H1 (cell line): ENCODE measurements at regions not wholly inside any gene's neighbourhood (a gene's known extent, or its start where the extent isn't known, plus 50 kb on each side); places are given as distances from the start of the nearest gene placed in this dataset.

Source experiments
- CTCF ChIA-PET: fragments of 300-600 bp; sonication (Branson Sonifier 250); formaldehyde crosslinking; loops from one replicate; lab custom pipeline; 2021; ENCODE audit not compliant: partially characterized antibody; lab: Charles Lee
- POLR2A ChIA-PET: fragments of 300-600 bp; sonication (Branson Sonifier 250); formaldehyde crosslinking; loops from one replicate; lab custom pipeline; 2021; ENCODE audit warnings: inconsistent platforms; ENCODE audit not compliant: partially characterized antibody; lab: Charles Lee
- DNase-seq, 2 experiments: peaks; one replicate each; pipeline versions ENCODE4 v3.0.0 to v3.0.0-alpha.2; 2010 to 2022; ENCODE audit warnings: low spot score in 2 of 2, low read depth in 1 of 2, mixed read lengths in 1 of 2
- FAIRE-seq: peaks from 2 replicates; lab custom pipeline; 2011; peaks lifted over from hg19 to GRCh38; lab: Jason Lieb, UNC
- H2AFZ ChIP-seq: 2 replicates; pipeline ENCODE4 v1.8.1; 2012; ENCODE audit warnings: low read length, inconsistent platforms
- H2AK5ac ChIP-seq: 2 replicates; pipeline ENCODE4 v1.6.1; 2013; ENCODE audit warnings: low read depth, low read length
- H2BK120ac ChIP-seq: replicated peaks from 2 replicates; pipeline ENCODE3; 2013; ENCODE audit warnings: low read depth, low read length, inconsistent platforms
- H2BK12ac ChIP-seq: 2 replicates; pipeline ENCODE4 v1.6.1; 2013; ENCODE audit warnings: low read depth, low read length
- H2BK15ac ChIP-seq: 2 replicates; pipeline ENCODE4 v1.6.1; 2013; ENCODE audit warnings: low read length
- H2BK20ac ChIP-seq: 2 replicates; pipeline ENCODE4 v1.6.1; 2013; ENCODE audit warnings: low read length
- H2BK5ac ChIP-seq: 2 replicates; pipeline ENCODE4 v1.6.1; 2013; ENCODE audit warnings: low read depth, low read length
- H3K14ac ChIP-seq: 2 replicates; pipeline ENCODE4 v1.6.1; 2013; ENCODE audit warnings: inconsistent platforms; ENCODE audit not compliant: insufficient read length
- H3K18ac ChIP-seq: 2 replicates; pipeline ENCODE4 v1.6.1; 2013; ENCODE audit warnings: low read length; ENCODE audit errors: extremely low read depth
- H3K23ac ChIP-seq: 2 replicates; pipeline ENCODE4 v1.6.1; 2013; ENCODE audit warnings: inconsistent platforms; ENCODE audit not compliant: insufficient read length
- H3K23me2 ChIP-seq: 2 replicates; pipeline ENCODE4 v1.6.1; 2013; ENCODE audit warnings: low read depth, low read length
- H3K27ac ChIP-seq: 2 replicates; pipeline ENCODE4 v1.6.1; 2011; ENCODE audit warnings: low read depth, low read length, inconsistent platforms
- H3K27me3 ChIP-seq, 4 experiments: replicated peaks in 1 of 4; 1 replicate in 1 of 4; 2 replicates in 3 of 4; pipeline versions ENCODE4 v1.6.1 to v1.8.1; 2011 to 2013; ENCODE audit warnings: low read length in 3 of 4, mild to moderate bottlenecking in 3 of 4, inconsistent platforms in 2 of 4, mixed read lengths in 2 of 4, moderate library complexity in 1 of 4; ENCODE audit not compliant: control insufficient read depth in 3 of 4, insufficient read depth in 3 of 4; ENCODE audit errors: extremely low read depth in 1 of 4
- H3K36me3 ChIP-seq, 4 experiments: 2 replicates each; pipeline versions ENCODE4 v1.6.1 to v1.8.1; 2011 to 2013; ENCODE audit warnings: mild to moderate bottlenecking in 4 of 4, low read length in 3 of 4, moderate library complexity in 2 of 4, control low read depth in 1 of 4, inconsistent platforms in 1 of 4; ENCODE audit not compliant: insufficient read depth in 4 of 4, control insufficient read depth in 2 of 4
- H3K4ac ChIP-seq: replicated peaks from 2 replicates; pipeline ENCODE3; 2013; ENCODE audit warnings: low read length, low read depth, mixed read lengths, inconsistent platforms; ENCODE audit not compliant: insufficient read length
- H3K4me1 ChIP-seq, 4 experiments: replicated peaks in 1 of 4; 1 replicate in 1 of 4; 2 replicates in 3 of 4; pipeline versions ENCODE4 v1.6.1 to v1.8.1; 2011 to 2013; ENCODE audit warnings: low read length in 3 of 4, inconsistent platforms in 2 of 4, mixed read lengths in 1 of 4; ENCODE audit not compliant: insufficient read depth in 4 of 4, control insufficient read depth in 3 of 4
- H3K4me2 ChIP-seq, 2 experiments: 2 replicates each; pipeline versions ENCODE4 v1.6.1 to v1.8.1; 2011 to 2013; ENCODE audit warnings: low read depth in 2 of 2, low read length in 2 of 2, control low read depth in 1 of 2, inconsistent platforms in 1 of 2, mild to moderate bottlenecking in 1 of 2; ENCODE audit not compliant: insufficient read depth in 1 of 2
- H3K4me3 ChIP-seq, 4 experiments: fragments of 200-600, 300-600 bp in 1 of 4; sonication (generic), shearing (Covaris generic), sonication (Bioruptor Twin) in 1 of 4; 2 replicates each; pipeline versions ENCODE4 v1.5.1 to v1.8.1; 2011 to 2016; ENCODE audit warnings: low read length in 4 of 4, low read depth in 3 of 4, control low read depth in 2 of 4, inconsistent platforms in 2 of 4, mild to moderate bottlenecking in 2 of 4, mixed read lengths in 1 of 4, moderate library complexity in 1 of 4; ENCODE audit not compliant: insufficient read depth in 2 of 4; ENCODE audit errors: extremely low read depth in 1 of 4
- H3K56ac ChIP-seq: replicated peaks from 2 replicates; pipeline ENCODE3; 2013; ENCODE audit warnings: low read depth, mild to moderate bottlenecking, mixed read lengths, low read length, inconsistent platforms; ENCODE audit not compliant: insufficient read length
- H3K79me1 ChIP-seq: 2 replicates; pipeline ENCODE4 v1.6.1; 2013; ENCODE audit warnings: low read depth, low read length, control low read depth
- H3K79me2 ChIP-seq, 2 experiments: 2 replicates each; pipeline versions ENCODE4 v1.6.1 to v1.8.1; 2012 to 2013; ENCODE audit warnings: low read length in 2 of 2, mild to moderate bottlenecking in 2 of 2, inconsistent platforms in 1 of 2; ENCODE audit not compliant: insufficient read depth in 2 of 2, control insufficient read depth in 1 of 2
- H3K9ac ChIP-seq, 4 experiments: replicated peaks in 1 of 4; 1 replicate in 1 of 4; 2 replicates in 3 of 4; pipeline versions ENCODE4 v1.6.1 to v1.8.1; 2011 to 2013; ENCODE audit warnings: low read depth in 3 of 4, low read length in 3 of 4, control low read depth in 2 of 4, mild to moderate bottlenecking in 2 of 4, moderate library complexity in 2 of 4, inconsistent platforms in 1 of 4; ENCODE audit errors: extremely low read depth in 1 of 4
- H3K9me3 ChIP-seq, 2 experiments: 2 replicates each; pipeline versions ENCODE4 v1.6.1 to v1.8.1; 2012 to 2013; ENCODE audit warnings: mild to moderate bottlenecking in 2 of 2, moderate library complexity in 2 of 2, control low read depth in 1 of 2, inconsistent platforms in 1 of 2, low read depth in 1 of 2, low read length in 1 of 2, mixed read lengths in 1 of 2; ENCODE audit not compliant: insufficient read depth in 2 of 2
- H4K20me1 ChIP-seq, 2 experiments: replicated peaks in 1 of 2; 2 replicates each; pipeline versions ENCODE3 to v1.8.1; 2011 to 2013; ENCODE audit warnings: inconsistent platforms in 2 of 2, low read length in 2 of 2, mild to moderate bottlenecking in 1 of 2; ENCODE audit not compliant: insufficient read depth in 2 of 2, control insufficient read depth in 1 of 2
- H4K5ac ChIP-seq: 2 replicates; pipeline ENCODE4 v1.6.1; 2013; ENCODE audit warnings: low read length, low read depth, mixed read lengths, inconsistent platforms; ENCODE audit not compliant: insufficient read length
- H4K8ac ChIP-seq: 2 replicates; pipeline ENCODE4 v1.8.0; 2013; ENCODE audit warnings: mild to moderate bottlenecking, moderate library complexity, low read length, inconsistent platforms; ENCODE audit not compliant: insufficient read depth; ENCODE audit errors: extremely low read depth
- H4K91ac ChIP-seq: replicated peaks from 2 replicates; pipeline ENCODE3; 2013; ENCODE audit warnings: low read length, mixed read lengths, inconsistent platforms; ENCODE audit not compliant: insufficient read length
- ASH2L ChIP-seq: fragments of 200-600, 300-600 bp; sonication (generic); IDR thresholded peaks from one replicate; pipeline ENCODE4 v1.7.1; 2017; ENCODE audit warnings: low read length
- BCL11A ChIP-seq, 2 experiments: IDR thresholded peaks; one replicate each; pipeline ENCODE4 v1.6.1; 2011; ENCODE audit warnings: low read depth in 2 of 2, low read length in 2 of 2, mild to moderate bottlenecking in 2 of 2
- CHD2 ChIP-seq: IDR thresholded peaks from 2 replicates; pipeline ENCODE4 v1.6.1; 2012; ENCODE audit warnings: low read length, improper control_type of control experiment
- CTCF ChIP-seq, 3 experiments: IDR thresholded peaks; 1 replicate in 2 of 3; 2 replicates in 1 of 3; pipeline versions ENCODE4 v1.5.1 to v1.6.1; 2011; ENCODE audit warnings: low read length in 3 of 3, mild to moderate bottlenecking in 3 of 3, inconsistent platforms in 2 of 3, low read depth in 1 of 3, moderate library complexity in 1 of 3; ENCODE audit not compliant: insufficient read depth in 1 of 3; ENCODE audit errors: control extremely low read depth in 1 of 3
- KDM1A ChIP-seq: fragments of 200-600, 300-600 bp; sonication (generic); IDR thresholded peaks from 2 replicates; pipeline ENCODE4 v1.7.1; 2016; ENCODE audit warnings: mild to moderate bottlenecking, low read length, borderline replicate concordance
- MAX ChIP-seq: IDR thresholded peaks from 2 replicates; pipeline ENCODE4 v1.6.1; 2012; ENCODE audit warnings: inconsistent platforms
- POLR2AphosphoS5 ChIP-seq: IDR thresholded peaks from 2 replicates; pipeline ENCODE4 v1.6.1; 2011; ENCODE audit warnings: low read depth, low read length
- RAD21 ChIP-seq, 2 experiments: IDR thresholded peaks in 1 of 2; conservative IDR thresholded peaks in 1 of 2; 2 replicates each; pipeline ENCODE4 v1.6.1; 2011; ENCODE audit warnings: low read depth in 2 of 2, low read length in 2 of 2, improper control_type of control experiment in 1 of 2, inconsistent platforms in 1 of 2, mild to moderate bottlenecking in 1 of 2, moderate library complexity in 1 of 2
- RBBP5 ChIP-seq: IDR thresholded peaks from 2 replicates; pipeline ENCODE4 v1.7.1; 2012; ENCODE audit warnings: low read depth, mild to moderate bottlenecking, inconsistent platforms, low read length, moderate library complexity, borderline replicate concordance
- SUZ12 ChIP-seq: fragments of 200-600 bp; sonication (generic); IDR thresholded peaks from 2 replicates; pipeline ENCODE4 v1.6.1; 2012; ENCODE audit warnings: mild to moderate bottlenecking, inconsistent platforms, low read length, moderate library complexity, mixed read lengths
- TAF7 ChIP-seq: optimal IDR thresholded peaks from 2 replicates; pipeline ENCODE3; 2011; ENCODE audit warnings: low read depth, mild to moderate bottlenecking, inconsistent platforms, low read length, moderate library complexity, borderline replicate concordance
- TBP ChIP-seq: IDR thresholded peaks from 2 replicates; pipeline ENCODE4 v1.6.1; 2011; ENCODE audit warnings: low read depth, low read length, improper control_type of control experiment
- WGBS, 2 experiments: shearing (Covaris generic) in 1 of 2; methylation state at CpG; one replicate each; pipeline versions ENCODE4 v1.1.6 to v1.1.7; 2013 to 2015; ENCODE audit warnings: low lambda C conversion rate in 2 of 2, mixed read lengths in 2 of 2, inconsistent platforms in 1 of 2, low coverage in 1 of 2, missing lambda C conversion rate in 1 of 2; ENCODE audit not compliant: insufficient replicate concordance in 2 of 2, insufficient coverage in 1 of 2, insufficient read length in 1 of 2; ENCODE audit errors: extremely low coverage in 1 of 2, missing lambda C conversion rate in 1 of 2; 5-methylcytosine and 5-hydroxymethylcytosine counted together

DNA sequence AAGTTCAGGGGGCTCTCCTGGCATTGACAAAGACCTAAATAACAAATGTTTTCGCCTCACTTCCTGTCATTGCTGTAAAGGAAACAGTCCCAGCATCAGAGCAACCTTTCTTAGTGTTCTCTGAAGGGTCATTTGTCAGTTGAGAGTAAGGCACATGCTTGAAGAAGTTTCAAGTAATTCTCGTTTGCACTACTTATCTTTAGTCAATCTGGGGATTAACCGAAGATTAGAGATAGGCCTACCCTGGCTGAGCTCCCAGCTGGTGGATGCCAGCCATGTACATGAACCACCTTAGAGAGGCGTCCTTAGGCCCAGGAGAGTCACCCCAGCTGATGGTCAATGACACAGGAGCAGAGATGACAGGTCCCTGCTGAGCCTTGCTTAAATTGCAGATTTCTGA, 189.9 kb upstream of the PGRMC2 start:
- Histone ChIP-seq H3K56ac (no peak overlapping the region), H3K4me1 (no peaks in the 10 kb centered on the region), H4K91ac (no peak overlapping the region), H3K4me3 (no peak overlapping the region), H3K36me3 (no peaks in the 10 kb centered on the region), H3K9ac (no peak overlapping the region), H4K8ac (no peak overlapping the region), H3K14ac (no peak overlapping the region), H3K9me3 (no peaks in the 10 kb centered on the region), H2BK20ac (no peak overlapping the region), H2AK5ac (no peak overlapping the region), H3K4ac (no peak overlapping the region), H3K79me1 (no peaks in the 10 kb centered on the region), H3K23me2 (no peaks in the 10 kb centered on the region), H3K79me2 (no peaks in the 10 kb centered on the region), H3K27me3 (no peaks in the 10 kb centered on the region), H3K4me2 (no peak overlapping the region), H2AFZ (no peak overlapping the region), H3K18ac (no peak overlapping the region), H2BK12ac (no peak overlapping the region), H2BK120ac (no peak overlapping the region), H3K23ac (no peak overlapping the region), H3K27ac (no peak overlapping the region), H2BK15ac (no peak overlapping the region), H2BK5ac (no peak overlapping the region), H4K20me1 (no peaks in the 10 kb centered on the region), H4K5ac (no peak overlapping the region)
- CTCF ChIA-PET: no interaction called here
- FAIRE-seq (no peak), DNase-seq (no peak)
- POLR2A ChIA-PET: no interaction called here
- 90% methylated on average over 4 of the region's 4 CpGs; no CpG with 5 or more reads in 1 of the 2 experiments for WGBS, 2 experiments
- TF ChIP-seq SUZ12 (no peak), RAD21 (IDR thresholded peaks at IDR 0.05 in 1 of 2, conservative IDR thresholded peaks at IDR 0.05 in 1 of 2; ENCODE audit: low read depth in 2 of 2, low read length in 2 of 2) (no peak), BCL11A (IDR thresholded peaks at IDR 0.05; ENCODE audit: low read depth in 2 of 2, low read length in 2 of 2) (no peak), RBBP5 (no peak), ASH2L (no peak), POLR2AphosphoS5 (no peak), CHD2 (no peak), KDM1A (no peak), MAX (no peak), CTCF (IDR thresholded peaks at IDR 0.05; ENCODE audit: control extremely low read depth in 1 of 3, insufficient read depth in 1 of 3, low read depth in 1 of 3, low read length in 3 of 3) (no peak), TBP (no peak), TAF7 (no peak)
